HG02588 (cell line): ENCODE measurements at regions not wholly inside any gene's neighbourhood (a gene's known extent, or its start where the extent isn't known, plus 50 kb on each side); places are given as distances from the start of the nearest gene placed in this dataset.

Experiments used
- ATAC-seq: cut with Tn5 transposase; IDR thresholded peaks from one replicate; pipeline ENCODE4 v1.9.1; 2021; ENCODE audit warnings: mild to moderate bottlenecking, moderate library complexity; ENCODE audit not compliant: unreplicated experiment

- no peak for ATAC-seq
These were observed 331.2 kb downstream of the SLC16A7 start for GRCh38 chr12:59927032-59927431.

- ATAC-seq: no peak
These were observed 332.6 kb downstream of the SLC16A7 start for GRCh38 chr12:59928416-59928815.

GRCh38 chr12:59929110-59929509, 333.3 kb downstream of the SLC16A7 start:
- ATAC-seq: no peak

GRCh38 chr12:59934486-59934885, 338.7 kb downstream of the SLC16A7 start:
- no peak for ATAC-seq

- ATAC-seq: no peak
These were observed 340.7 kb downstream of the SLC16A7 start for GRCh38 chr12:59936534-59936933.

- ATAC-seq: no peak
These were observed 341.3 kb downstream of the SLC16A7 start for GRCh38 chr12:59937148-59937547.

GRCh38 chr12:59938190-59938962, 342.5 kb downstream of the SLC16A7 start:
- ATAC-seq: no peak

- ATAC-seq: no peak
These were observed 345.0 kb downstream of the SLC16A7 start for GRCh38 chr12:59940631-59941342.

GRCh38 chr12:59941461-59941860, 345.6 kb downstream of the SLC16A7 start:
- ATAC-seq: no peak

GRCh38 chr12:59944177-59944576, 348.3 kb downstream of the SLC16A7 start:
- no peak for ATAC-seq

- no peak for ATAC-seq
These were observed 350.8 kb downstream of the SLC16A7 start for GRCh38 chr12:59946635-59947034.

GRCh38 chr12:59963546-59963945, 367.7 kb downstream of the SLC16A7 start:
- no peak for ATAC-seq

- ATAC-seq: no peak
These were observed 377.1 kb downstream of the SLC16A7 start for GRCh38 chr12:59972905-59973304.

GRCh38 chr12:59973515-59973914, 377.7 kb downstream of the SLC16A7 start:
- no peak for ATAC-seq

GRCh38 chr12:59977779-59978178, 381.9 kb downstream of the SLC16A7 start:
- ATAC-seq: no peak

- ATAC-seq: no peak
These were observed 384.6 kb downstream of the SLC16A7 start for GRCh38 chr12:59980476-59980875.

GRCh38 chr12:59999291-59999690, 403.5 kb downstream of the SLC16A7 start:
- ATAC-seq: no peak

GRCh38 chr12:60010486-60010885, 414.7 kb downstream of the SLC16A7 start:
- no peak for ATAC-seq

GRCh38 chr12:60012659-60013058, 416.8 kb downstream of the SLC16A7 start:
- no peak for ATAC-seq

- no peak for ATAC-seq
These were observed 418.6 kb downstream of the SLC16A7 start for GRCh38 chr12:60014436-60014835.

GRCh38 chr12:60020068-60020467, 424.2 kb downstream of the SLC16A7 start:
- no peak for ATAC-seq

- no peak for ATAC-seq
These were observed 425.4 kb downstream of the SLC16A7 start for GRCh38 chr12:60021235-60021634.
